ENCODE measurements at regions not wholly inside any gene's neighbourhood (a gene's known extent, or its start where the extent isn't known, plus 50 kb on each side); places are given as distances from the start of the nearest gene placed in this dataset.

DNA sequence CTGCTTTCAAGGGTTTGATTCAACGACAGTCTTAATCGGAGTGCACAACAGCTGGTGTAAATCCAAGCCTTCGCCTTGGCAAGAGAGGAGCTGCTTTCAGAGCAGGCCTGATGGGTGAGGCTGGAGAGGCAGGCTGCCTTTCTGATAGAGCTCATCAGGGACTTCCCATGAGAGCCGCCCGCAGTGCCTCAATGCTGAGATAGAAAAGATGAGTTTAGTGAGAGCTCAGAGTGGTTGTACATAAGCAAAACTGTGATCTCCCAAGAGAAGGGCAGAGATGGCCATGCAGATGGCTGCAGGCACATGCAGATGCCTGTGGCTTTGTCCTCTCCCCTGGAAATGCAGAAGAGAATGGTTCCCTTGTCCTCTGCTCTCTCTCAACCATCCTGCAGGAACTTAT lies 122.1 kb downstream of the ARL4C start:
- TF ChIP-seq POLR2AphosphoS5 (IDR thresholded peaks at IDR 0.05; ENCODE audit: borderline replicate concordance, low read depth, low read length) (no peak), EZH2 (IDR thresholded peaks at IDR 0.05) (no peak), FOXP2 (optimal IDR thresholded peaks at IDR 0.05; ENCODE audit: control extremely low read depth, extremely low read length, insufficient read depth) (no peak)
